MM.1S (cell line): ENCODE measurements at regions not wholly inside any gene's neighbourhood (a gene's known extent, or its start where the extent isn't known, plus 50 kb on each side); places are given as distances from the start of the nearest gene placed in this dataset.

ENCODE experiments used
- DNase-seq: peaks from one replicate; pipeline ENCODE4 v3.0.0-alpha.2; 2015
- H2AFZ ChIP-seq: fragments of 300-600 bp; sonication (generic); 2 replicates; pipeline ENCODE4 v1.6.0; 2016; ENCODE audit warnings: antibody characterized with exemption, low read length
- H3F3A ChIP-seq: fragments of 300-600 bp; sonication (generic); 2 replicates; pipeline ENCODE4 v1.6.1; 2016; ENCODE audit warnings: mild to moderate bottlenecking, antibody characterized with exemption, low read length, moderate library complexity, mixed read lengths; ENCODE audit not compliant: insufficient read depth
- H3K27ac ChIP-seq: fragments of 300-600 bp; sonication (generic); 2 replicates; pipeline ENCODE4 v1.5.1; 2016; ENCODE audit warnings: mild to moderate bottlenecking, low read length
- H3K27me3 ChIP-seq: fragments of 300-600 bp; sonication (generic); replicated peaks from 2 replicates; pipeline ENCODE4 v1.6.0; 2016; ENCODE audit warnings: low read length; ENCODE audit not compliant: insufficient read depth
- H3K36me3 ChIP-seq: fragments of 300-600 bp; sonication (generic); replicated peaks from 2 replicates; pipeline ENCODE4 v1.6.1; 2016; ENCODE audit warnings: mild to moderate bottlenecking, low read length, mixed read lengths; ENCODE audit not compliant: insufficient read depth
- H3K4me1 ChIP-seq: fragments of 300-600 bp; sonication (generic); 2 replicates; pipeline ENCODE4 v1.6.1; 2016; ENCODE audit warnings: low read length, mixed read lengths
- H3K4me2 ChIP-seq: fragments of 300-600 bp; sonication (generic); 2 replicates; pipeline ENCODE4 v1.6.0; 2016; ENCODE audit warnings: low read depth, low read length
- H3K4me3 ChIP-seq: fragments of 300-600 bp; sonication (generic); 2 replicates; pipeline ENCODE4 v1.5.1; 2016; ENCODE audit warnings: low read length, mixed read lengths
- H3K79me2 ChIP-seq: fragments of 300-600 bp; sonication (generic); 2 replicates; pipeline ENCODE4 v1.6.1; 2016; ENCODE audit warnings: mixed run types, low read length, mixed read lengths
- H3K9ac ChIP-seq: fragments of 300-600 bp; sonication (generic); 2 replicates; pipeline ENCODE4 v1.6.1; 2016; ENCODE audit warnings: low read length, mixed read lengths
- H3K9me2 ChIP-seq: fragments of 300-600 bp; sonication (generic); replicated peaks from 2 replicates; pipeline ENCODE4 v1.6.1; 2016; ENCODE audit warnings: mild to moderate bottlenecking, low read length, mixed read lengths; ENCODE audit not compliant: insufficient read depth
- H3K9me3 ChIP-seq: fragments of 300-600 bp; sonication (generic); replicated peaks from 2 replicates; pipeline ENCODE4 v1.6.1; 2016; ENCODE audit warnings: mild to moderate bottlenecking, low read length, mixed read lengths; ENCODE audit not compliant: insufficient read depth
- H4K20me1 ChIP-seq: fragments of 300-600 bp; sonication (generic); 2 replicates; pipeline ENCODE4 v1.6.1; 2016; ENCODE audit warnings: mild to moderate bottlenecking, low read length, moderate library complexity, mixed read lengths; ENCODE audit not compliant: insufficient read depth
- EZH2 ChIP-seq: fragments of 300-600 bp; sonication (generic); optimal IDR thresholded peaks from 2 replicates; pipeline ENCODE3; 2017; ENCODE audit warnings: low read depth, mild to moderate bottlenecking, antibody characterized with exemption, low read length, mixed read lengths
- EZH2phosphoT487 ChIP-seq: fragments of 300-600 bp; sonication (generic); IDR thresholded peaks from 2 replicates; pipeline ENCODE4 v1.6.1; 2018; ENCODE audit warnings: antibody characterized with exemption, low read length
- TF ChIP-seq, protein P1 (sequence below): fragments of 300-600 bp; sonication (generic); IDR thresholded peaks from 2 replicates; pipeline ENCODE4 v1.5.1; 2016; ENCODE audit warnings: antibody characterized with exemption, low read length, mixed read lengths

DNA sequence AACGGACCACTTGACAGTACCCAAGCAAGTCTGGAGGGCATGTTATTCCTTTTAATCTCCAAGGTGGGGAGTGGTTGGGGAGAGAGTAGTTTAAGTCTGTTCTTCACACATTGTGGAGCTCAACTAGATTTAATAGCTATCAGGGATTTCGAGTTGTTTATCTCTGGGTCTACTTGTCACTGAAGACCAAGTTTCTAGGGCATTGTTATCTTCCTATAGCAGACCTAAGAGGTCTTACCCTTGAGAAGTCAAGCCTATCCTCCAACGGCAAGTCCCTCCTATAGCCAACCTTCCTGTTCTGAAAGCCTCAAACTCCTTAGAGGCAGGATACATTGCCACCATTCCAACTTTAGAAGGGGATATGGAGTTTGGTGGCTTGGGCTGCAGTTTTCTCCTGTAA is 164.5 kb upstream of the MOCS1 start:
- Histone ChIP-seq H3K4me3 (no peak overlapping the region), H3K36me3 (no peaks in the 10 kb centered on the region), H3K9ac (no peak overlapping the region), H3K4me2 (no peak overlapping the region), H3K9me3 (no peaks in the 10 kb centered on the region), H3K27ac (no peak overlapping the region), H3K9me2 (no peaks in the 10 kb centered on the region), H4K20me1 (no peaks in the 10 kb centered on the region), H2AFZ (no peak overlapping the region), H3F3A (no peaks in the 10 kb centered on the region), H3K27me3 (no peaks in the 10 kb centered on the region), H3K79me2 (no peaks in the 10 kb centered on the region), H3K4me1 (no peaks in the 10 kb centered on the region)
- no peak for DNase-seq
- no peak for TF ChIP-seq EZH2phosphoT487
- TF ChIP-seq, protein P1, sequence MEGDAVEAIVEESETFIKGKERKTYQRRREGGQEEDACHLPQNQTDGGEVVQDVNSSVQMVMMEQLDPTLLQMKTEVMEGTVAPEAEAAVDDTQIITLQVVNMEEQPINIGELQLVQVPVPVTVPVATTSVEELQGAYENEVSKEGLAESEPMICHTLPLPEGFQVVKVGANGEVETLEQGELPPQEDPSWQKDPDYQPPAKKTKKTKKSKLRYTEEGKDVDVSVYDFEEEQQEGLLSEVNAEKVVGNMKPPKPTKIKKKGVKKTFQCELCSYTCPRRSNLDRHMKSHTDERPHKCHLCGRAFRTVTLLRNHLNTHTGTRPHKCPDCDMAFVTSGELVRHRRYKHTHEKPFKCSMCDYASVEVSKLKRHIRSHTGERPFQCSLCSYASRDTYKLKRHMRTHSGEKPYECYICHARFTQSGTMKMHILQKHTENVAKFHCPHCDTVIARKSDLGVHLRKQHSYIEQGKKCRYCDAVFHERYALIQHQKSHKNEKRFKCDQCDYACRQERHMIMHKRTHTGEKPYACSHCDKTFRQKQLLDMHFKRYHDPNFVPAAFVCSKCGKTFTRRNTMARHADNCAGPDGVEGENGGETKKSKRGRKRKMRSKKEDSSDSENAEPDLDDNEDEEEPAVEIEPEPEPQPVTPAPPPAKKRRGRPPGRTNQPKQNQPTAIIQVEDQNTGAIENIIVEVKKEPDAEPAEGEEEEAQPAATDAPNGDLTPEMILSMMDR, result no peak
- TF ChIP-seq EZH2, result no peak

DNA sequence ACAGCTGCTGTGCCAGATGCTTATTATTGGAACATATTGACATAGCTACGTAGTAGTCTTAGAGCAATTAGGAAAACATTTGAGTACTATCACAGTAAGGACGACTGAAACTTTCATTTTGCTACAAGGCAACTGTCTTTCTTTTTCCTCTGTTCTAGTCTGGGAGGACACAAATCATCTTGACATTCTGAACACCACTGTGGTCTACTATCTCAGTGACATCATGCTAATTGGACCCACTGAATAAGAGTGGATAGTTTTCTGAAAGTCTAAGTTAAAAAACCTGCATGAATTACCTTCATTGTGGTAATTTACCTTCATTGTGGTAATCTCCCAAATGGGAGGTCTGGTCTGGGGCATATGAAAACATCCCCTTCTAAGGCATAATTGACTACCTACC is 163.3 kb upstream of the MOCS1 start:
- Histone ChIP-seq H3K4me1 (no peaks in the 10 kb centered on the region), H3K4me2 (no peak overlapping the region), H3F3A (no peaks in the 10 kb centered on the region), H3K9me3 (no peaks in the 10 kb centered on the region), H2AFZ (no peak overlapping the region), H4K20me1 (no peaks in the 10 kb centered on the region), H3K9me2 (no peaks in the 10 kb centered on the region), H3K27ac (no peak overlapping the region), H3K36me3 (no peaks in the 10 kb centered on the region), H3K4me3 (no peak overlapping the region), H3K27me3 (no peaks in the 10 kb centered on the region), H3K79me2 (no peaks in the 10 kb centered on the region), H3K9ac (no peak overlapping the region)
- TF ChIP-seq EZH2phosphoT487 (no peak), EZH2 (no peak)
- TF ChIP-seq, protein P1, result no peak
- no peak for DNase-seq

DNA sequence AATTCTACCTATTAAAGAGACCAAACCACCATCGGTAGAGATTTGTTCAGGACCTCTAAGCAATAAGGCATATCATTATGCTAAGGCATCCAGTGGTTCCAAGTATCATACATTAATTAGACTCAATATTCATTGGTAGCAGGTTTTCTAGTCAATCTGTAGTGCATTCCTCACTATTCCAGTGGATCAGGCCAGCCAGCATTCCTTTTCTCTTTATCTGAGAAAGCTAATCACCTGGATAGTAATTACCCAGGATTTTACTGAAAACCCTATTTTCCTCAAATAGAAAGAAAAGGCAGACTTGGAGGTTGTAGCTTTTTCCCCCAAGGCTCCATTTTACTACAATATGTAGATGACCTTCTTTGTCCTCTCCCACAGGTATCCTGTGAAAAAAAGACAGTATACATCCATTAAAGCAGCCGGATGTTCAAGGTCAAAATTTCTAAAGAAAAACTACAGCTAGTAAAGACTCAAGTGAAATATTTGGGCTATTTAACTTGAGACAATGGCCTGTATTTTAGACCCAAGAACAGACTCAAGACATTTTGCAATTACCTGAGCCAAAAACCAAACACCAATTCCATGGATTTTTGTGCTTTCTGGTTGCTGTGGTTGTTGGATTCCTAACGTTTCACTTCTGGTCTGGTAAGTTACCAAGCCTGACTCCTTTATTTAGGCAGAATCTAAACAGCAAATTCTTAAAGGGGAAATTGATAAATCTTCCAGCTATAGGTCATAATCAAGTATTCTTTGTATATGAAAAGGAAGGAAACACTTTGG is 149.1 kb upstream of the MOCS1 start:
- no peaks in the 10 kb centered on the region for H3K36me3 ChIP-seq
- H3K9ac ChIP-seq, result no peak overlapping the region
- no peaks in the 10 kb centered on the region for H3K4me1 ChIP-seq
- no peaks in the 10 kb centered on the region for H3K27me3 ChIP-seq
- H3K4me3 ChIP-seq, result no peak overlapping the region
- H3K9me3 ChIP-seq, result no peaks in the 10 kb centered on the region
- no peaks in the 10 kb centered on the region for H3F3A ChIP-seq
- no peak overlapping the region for H2AFZ ChIP-seq
- TF ChIP-seq EZH2, result no peak
- TF ChIP-seq EZH2phosphoT487, result no peak
- TF ChIP-seq, protein P1, result no peak
- H3K4me2 ChIP-seq, result no peak overlapping the region
- H3K27ac ChIP-seq, result no peak overlapping the region
- no peaks in the 10 kb centered on the region for H3K79me2 ChIP-seq
- DNase-seq, result no peak
- H3K9me2 ChIP-seq, result no peaks in the 10 kb centered on the region
- H4K20me1 ChIP-seq, result no peaks in the 10 kb centered on the region
